Right renal pelvis (tissue), 4 donors: ENCODE measurements at regions not wholly inside any gene's neighbourhood (a gene's known extent, or its start where the extent isn't known, plus 50 kb on each side); places are given as distances from the start of the nearest gene placed in this dataset.

ENCODE experiments used
- DNase-seq, 4 donors: peaks; one replicate each; pipeline ENCODE4 v3.0.0-alpha.2; 2013; ENCODE audit warnings: low read depth in 4 of 4, low spot score in 3 of 4, missing footprints in 1 of 4

DNA sequence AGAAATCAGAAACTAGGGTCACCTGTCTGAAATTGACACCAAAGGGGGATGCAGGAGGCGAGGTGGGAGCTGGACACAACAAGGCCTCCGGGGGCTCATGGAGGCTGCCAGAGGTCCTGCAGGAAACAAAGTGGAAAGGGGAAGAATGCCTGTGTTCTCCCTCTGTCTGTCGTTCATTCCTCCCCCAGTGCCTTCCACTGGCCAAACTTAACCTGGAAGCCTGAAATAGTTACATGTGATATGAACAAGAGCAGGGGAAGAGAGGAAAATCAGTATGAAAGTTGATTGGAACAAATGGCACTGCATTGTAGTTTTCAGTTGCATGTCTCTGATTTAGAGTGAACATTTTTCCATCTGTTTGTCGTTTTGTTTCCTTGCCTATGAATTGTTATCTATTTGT, 502.0 kb upstream of the CFAP20DC start:
- no peak for DNase-seq

DNA sequence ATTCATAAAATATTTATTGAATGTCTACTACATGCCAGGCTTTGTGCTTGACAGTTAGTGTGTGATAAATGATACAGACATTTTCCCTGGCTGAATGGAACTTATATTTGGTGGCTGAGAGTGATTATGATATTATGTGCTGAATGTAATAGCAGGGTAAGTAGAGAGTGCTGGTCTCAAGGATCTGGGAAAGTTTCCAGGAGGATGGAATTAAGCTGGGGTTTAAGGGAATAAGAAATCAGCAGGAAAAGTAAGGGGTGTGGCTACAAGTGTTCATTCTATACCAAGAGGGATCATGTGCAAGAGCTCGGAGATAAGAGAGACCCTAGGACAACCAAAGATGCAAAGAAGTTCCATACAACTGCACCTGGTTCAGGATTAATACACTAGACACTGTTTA, 500.1 kb upstream of the CFAP20DC start:
- no peak for DNase-seq

DNA sequence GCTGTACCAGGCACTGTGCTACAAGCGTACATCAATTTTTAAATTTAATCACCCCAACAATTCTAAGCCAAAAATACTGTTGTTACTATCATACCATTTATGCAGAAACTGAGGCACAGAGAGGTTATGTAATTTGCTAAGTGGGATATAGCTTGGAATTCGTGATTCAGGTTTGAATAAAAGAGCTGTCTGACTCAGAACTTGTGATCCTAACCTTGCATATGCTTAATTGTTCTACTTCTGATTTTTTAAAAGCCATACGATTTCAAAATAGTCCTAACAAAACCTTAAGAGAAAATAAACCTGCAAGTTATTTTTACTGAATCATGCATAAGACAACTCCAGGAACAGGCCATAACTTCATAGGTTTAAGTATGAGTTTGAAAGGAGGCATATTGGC, 498.0 kb upstream of the CFAP20DC start:
- DNase-seq = no peak

DNA sequence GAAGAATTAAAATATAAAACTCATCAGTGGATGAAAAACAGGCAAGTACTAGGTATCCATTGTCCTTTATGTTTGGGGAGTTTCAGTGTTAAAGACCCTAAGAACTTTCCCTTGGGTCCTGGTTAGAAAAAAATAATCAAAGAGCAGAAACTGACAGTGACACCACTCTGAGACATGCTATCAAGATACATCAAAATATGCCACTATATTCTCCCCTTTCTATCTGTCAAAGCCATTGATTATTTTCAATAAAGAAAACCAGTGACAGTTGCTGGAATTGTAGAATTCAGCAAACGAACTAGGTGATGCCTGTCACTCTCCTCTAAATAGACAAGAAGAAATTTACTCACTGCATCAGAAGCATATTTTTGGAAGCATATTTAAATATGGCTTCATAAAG, 496.7 kb upstream of the CFAP20DC start:
- no peak for DNase-seq

DNA sequence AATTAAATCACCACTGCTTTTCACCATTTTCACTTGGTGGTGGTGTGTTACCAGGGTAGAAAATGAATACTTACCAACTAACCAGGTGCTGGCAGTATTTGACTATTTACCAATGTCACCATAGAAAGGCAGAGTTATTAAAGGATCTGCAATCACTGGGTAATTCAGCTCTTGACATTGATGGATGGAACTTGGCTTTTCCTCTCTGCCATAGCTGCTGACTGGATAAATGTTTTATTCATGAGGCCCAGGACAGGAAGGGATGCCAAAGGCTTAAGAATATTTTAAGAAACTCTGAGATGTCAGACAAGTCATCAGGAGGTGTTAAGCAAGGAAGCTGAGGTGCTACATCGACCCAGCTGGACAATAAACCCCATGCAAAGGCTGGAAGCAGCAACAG, 495.5 kb upstream of the CFAP20DC start:
- no peak for DNase-seq

DNA sequence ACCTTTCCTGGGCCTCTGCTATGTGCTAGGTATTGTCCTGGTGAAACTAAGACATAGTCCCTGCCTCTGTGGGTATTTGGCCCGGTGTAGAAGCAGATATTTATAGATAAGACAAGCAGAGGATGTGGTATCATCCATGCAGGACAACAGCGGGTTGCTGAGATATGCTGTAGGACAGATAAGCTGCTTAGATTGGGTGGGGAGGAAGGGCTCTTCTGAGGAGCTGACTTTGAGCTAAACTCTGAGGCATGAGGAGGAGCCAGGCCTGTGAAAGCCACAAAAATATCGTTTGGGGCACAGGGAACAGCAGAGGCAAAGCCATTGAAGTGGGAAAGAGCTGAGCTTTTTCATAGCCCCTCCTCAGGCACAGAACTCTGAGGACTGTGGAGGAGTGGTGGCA, 492.5 kb upstream of the CFAP20DC start:
- no peak for DNase-seq

DNA sequence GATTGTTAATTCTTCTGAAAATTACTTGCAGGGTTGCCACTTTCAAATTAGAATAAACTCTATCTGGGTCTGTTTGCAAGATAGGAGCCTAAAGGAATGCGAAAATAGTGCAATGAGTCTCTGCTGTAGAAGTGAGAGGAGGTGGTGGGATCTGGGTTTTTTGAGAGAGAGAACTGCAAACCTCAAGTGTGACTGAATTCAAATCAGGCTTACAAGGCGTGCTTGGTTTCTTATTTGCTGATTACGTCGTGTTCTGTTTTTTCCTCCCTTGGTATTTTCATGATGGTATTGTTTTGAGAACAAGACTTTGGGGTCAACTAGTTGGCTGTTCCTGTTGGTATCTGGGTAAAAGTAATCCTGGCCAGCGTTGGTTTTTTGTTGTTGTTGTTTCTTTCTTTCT, 490.9 kb upstream of the CFAP20DC start:
- no peak for DNase-seq

DNA sequence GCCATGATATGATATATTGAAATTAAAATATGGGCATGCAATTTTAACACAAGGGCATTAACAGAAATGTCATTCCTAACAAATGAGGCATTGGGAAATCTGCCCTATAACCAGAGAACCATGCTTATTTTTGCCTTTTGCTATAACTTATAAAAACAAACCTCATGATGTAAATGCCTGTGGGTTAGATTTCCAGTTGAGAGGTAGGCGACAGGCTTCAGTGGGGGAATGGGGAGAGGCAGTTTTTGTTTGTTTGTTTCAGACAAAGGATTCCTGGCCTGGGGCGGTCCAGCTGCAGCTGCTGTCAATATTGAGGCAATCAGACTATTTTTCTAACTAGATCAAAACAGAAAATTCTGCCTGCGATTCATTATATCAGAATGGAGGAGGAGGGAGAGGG, 490.4 kb upstream of the CFAP20DC start:
- DNase-seq = no peak

DNA sequence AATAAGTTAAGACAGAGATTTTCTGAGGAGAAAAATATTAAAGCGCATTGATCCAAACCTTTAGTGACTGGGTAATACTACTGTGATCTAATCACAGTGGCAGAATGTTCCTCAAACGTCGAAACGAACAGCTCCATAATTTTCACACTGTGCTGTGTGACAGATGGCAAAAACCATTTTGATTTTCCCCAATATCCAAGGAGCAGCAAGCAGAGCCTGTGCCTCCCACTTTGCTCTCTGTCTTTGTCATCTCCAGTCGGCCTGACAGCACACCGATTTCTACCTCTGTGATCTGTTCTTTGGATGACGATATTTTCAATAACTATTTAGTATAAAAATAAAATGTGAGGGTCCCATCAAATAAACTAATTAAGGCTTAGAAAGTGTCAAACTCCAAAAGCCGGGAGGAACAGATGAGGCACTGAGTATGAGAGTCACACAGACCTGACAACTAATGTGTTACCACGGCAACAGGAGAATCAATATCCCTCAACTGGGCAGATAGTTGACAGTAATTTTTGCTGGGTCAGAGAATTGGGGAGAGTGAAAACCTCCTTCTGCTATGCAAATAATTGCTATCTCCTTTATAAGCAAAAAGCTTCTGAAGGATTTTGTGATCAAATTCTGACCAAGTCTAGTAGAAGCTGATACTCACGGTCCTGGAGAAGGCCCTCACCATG, 489.1 kb upstream of the CFAP20DC start:
- no peak for DNase-seq

DNA sequence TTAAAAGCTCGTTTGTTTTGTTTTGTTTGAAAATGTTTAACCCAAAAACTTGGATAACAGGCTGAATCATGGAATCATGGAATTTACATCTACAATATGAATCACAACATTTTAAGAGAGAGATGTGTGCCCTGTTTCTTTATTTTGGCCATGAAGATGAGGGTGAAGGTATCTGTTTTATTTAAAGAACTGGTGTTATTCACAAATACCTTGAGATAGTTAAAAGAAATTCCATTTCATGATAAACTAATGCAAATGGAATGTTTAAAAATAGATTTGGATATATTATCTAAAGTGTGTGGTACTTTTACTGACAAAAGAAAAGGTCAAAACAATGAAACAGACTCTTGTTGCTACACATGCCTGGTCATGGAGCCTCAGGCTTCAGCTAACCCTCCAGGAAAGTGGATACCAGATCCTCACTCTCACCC, 486.0 kb upstream of the CFAP20DC start:
- DNase-seq = no peak

DNA sequence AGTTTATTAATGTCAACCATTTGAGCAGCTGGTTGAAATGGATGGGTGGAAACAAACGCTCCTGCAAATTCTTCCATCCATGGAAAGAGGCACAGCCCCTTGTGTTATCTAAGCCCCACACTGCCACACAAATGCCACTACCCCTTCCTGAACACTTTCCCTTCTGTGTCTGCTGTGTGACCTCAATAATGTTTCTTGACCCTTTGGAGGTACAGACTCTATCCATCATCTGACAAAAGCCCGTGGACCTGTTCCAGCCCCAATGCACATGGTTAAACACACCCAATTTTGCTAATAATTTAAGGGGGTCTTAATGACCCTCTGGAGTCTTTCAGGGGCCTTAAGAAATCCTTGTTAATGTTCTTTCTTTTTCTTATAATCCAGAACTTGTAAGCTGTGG, 482.2 kb upstream of the CFAP20DC start:
- DNase-seq = no peak

DNA sequence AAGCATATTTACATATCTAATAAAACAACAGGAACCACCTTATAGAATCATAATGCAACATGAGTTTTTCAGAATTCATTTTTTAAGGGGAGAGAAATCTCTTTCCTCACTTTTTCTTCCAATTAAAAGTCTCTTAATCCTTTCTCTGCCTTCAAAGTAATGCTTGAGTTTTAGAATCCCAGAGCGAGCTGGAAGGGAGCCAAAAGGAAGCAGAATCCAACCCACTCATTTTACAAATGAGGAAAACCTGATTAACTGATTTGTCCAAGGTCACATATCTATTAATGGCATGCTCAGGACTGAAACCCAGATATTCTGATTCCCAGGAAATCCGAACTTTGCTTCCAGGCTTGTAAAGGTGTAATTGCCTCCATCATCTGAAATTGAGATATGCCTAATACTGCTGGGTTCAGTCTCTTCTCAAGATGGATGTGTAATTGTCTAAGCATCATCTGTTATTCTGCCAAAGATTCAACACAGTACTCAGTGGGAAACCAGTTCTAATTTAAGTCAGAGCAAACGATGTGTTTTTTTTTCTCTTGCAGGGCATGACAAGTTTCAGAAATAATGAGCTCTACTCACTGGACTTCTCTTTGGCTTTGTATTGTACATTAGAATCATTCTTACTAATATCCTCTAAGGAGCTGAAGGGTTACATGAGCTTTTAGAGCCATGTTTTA, 481.4 kb upstream of the CFAP20DC start:
- no peak for DNase-seq

DNA sequence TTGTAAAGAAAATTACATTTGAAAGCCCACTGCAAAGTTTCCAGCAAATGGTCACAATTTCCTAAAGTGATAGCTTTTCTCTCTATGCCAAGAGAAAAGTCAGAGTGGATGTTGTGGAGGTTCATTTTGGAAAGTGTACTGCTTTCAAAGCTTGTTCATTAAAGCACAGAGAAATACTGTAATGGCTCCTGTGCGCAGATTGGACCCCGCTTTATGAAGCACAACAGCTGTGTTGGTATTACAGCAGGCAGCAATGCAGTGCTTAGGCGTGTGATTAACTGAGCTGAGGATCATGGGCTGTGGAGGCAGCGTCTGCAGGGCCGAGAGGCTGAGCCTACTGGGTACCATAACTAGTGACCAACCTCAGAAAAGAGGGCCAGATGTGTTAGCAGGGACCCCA, 478.4 kb upstream of the CFAP20DC start:
- no peak for DNase-seq

DNA sequence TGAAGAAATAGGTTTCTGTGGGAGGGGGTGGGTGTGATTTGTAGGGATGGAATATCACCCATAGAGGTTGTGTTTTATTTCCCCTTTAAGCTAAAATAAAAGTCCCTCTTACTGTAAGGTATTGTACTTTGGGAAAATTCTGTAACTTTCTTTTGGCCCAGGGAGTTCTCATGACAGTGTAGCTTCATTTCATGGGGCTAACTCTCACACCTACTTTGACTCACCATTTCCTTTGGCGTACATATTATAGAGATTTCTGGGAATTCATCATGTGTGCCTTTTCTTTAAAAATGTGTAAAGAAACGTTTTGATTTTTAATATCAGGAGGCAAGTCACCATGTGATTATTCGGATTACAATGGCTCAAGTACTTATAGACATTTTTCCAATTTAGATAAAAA, 477.7 kb upstream of the CFAP20DC start:
- DNase-seq = no peak

DNA sequence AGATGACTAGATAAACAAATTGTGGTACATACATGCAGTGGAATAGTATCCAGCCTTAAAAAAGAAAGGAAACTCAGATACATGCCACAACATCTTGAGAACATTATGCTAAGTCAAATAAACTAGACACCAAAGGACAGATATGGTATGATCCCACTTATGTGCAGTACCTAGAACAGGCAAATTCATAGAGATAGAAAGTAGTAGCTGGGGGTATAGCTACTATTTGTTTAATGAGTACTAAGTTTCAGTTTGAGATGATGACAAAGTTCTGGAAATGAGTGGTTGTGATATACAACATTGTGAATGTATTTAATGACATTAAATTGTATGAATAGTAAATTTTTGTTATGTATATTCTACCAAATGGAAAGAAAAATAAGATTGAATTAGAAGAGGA, 477.2 kb upstream of the CFAP20DC start:
- DNase-seq = no peak

DNA sequence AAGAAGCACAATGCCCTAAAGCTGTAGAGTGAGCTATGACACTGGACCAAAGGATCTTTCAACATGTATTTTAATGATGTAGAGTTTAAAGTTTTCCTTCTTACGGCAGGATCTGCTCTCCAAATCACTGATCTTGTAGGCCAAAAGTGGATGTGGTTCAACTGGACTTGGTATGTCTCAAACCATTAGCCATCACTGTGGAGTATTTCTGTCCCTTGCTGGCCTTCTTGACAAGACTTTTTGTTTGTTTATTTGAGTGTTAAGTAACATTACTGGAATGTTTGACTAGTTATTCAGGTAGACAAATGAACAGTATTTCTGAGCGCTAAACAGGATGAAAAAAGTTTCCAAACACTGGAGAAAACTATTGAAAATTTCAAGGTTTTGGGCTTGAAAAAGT, 472.7 kb upstream of the CFAP20DC start:
- DNase-seq = no peak

DNA sequence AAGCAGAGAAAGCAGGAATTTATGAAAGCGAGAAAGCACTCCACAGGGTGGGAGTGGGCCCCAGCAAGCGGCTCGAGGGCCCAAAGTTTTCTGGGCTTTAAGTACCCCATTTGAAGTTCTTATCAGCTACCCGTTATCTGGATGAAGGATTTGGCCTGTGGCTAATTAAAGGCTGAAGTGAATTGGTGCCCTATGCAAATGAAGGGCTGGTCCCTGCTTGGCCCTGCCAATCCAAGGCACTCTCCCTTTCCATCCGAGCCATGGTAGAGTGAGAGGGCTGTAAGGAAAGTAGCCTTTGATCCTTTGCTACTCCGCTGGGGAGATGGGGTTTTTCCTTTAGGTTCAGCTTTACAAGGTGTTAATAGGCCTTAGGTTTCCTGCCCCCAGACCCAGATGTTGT, 469.3 kb upstream of the CFAP20DC start:
- no peak for DNase-seq

DNA sequence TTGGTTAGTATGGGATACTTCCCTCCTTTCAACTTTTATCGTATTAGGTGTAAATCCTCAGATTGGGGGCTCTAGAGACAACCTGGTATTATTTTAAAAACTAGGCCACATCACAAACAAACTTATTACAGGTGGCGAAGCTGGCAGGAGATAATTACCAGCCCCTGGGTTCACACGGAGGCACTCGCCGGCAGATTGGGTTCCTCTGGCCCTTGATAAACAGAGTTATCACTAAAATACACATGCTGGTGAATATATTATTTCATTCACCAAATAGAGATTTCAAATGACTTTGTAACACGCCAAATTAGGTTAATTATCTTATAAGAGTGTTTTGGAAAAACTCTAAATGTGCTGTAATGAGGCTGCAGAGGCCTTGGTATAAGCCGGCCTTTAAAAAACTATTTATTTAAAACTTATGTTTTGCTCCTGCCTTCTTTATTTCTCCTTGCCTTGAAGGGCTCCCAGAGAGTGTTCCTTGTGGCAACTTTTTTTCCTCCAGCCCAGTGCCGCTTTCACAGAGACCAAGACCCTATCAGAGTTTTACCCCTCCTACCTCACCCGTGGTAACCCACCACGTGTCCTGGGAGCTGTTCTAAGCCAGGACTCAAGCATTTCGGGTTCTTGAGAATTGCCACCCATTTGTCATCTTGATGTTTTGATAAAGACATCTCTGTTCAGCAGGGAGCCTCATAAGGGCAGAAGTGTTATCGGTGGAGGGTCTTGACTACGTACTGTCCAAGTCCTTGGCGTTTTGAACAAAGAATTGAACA, 468.6 kb upstream of the CFAP20DC start:
- DNase-seq = no peak

DNA sequence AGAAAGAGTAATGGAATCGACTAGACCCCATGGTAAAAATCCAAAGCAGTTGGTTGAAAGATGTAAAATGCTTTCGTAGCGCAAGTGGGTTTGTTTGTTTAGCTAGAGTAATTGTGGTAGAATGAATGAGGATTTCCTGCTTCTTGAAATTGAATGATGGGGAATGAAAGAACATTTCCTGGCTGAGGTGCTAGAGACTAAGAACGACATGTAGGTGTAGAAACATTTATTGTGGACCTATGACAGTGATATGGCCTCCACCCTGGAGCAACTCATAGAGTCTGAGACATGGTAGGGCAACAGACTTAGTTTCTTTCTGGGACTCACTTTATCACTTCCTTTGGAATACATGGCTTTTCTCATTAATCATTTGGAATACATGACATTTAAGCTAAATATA, 467.6 kb upstream of the CFAP20DC start:
- DNase-seq = no peak

DNA sequence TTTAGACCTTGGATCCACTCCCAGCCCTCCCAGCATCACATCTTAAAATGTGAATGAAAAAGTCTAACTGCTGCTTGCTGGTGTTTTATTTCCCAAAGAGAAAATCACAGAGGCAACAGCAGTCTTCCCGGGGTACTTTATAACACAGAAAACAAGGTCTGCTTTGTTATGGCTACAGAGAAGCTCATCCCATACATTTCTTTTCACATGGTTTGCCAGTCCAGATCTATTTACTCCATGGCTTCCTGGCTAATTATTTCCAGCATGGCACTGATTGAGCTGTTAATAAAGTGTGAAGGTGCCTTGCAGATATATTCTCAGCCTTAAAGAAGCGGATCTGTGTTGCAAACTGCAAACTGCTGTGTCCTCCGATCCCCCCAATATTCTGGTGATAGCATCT, 466.1 kb upstream of the CFAP20DC start:
- no peak for DNase-seq

DNA sequence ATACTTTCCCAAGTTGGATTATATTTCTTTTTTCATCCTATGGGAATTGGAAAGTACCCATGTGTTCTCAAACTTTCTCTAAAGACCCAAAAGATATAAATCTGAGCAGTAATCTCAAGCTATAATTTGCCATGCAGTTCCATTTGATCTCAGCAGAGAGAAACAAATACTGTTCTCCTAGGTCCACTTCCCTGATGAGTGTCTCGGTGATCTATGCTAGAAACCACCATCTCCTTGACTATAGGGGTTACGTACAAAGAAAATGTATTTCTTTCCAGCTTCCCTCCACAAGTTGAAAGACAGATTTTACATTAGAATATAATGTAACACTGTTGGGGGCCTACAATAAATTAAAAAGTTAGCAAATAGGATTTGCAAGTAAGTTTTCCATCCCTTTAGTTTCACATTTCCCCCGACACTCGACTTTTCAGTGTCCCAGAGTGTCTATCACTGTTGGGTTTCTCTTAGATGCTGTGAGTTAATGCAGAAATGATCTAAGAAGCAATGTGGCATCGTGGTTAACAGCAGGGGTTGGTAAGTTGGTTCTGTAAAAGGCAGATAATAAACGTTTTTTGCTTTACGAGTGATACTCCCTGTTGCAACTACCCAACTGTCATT, 465.1 kb upstream of the CFAP20DC start:
- DNase-seq = no peak

DNA sequence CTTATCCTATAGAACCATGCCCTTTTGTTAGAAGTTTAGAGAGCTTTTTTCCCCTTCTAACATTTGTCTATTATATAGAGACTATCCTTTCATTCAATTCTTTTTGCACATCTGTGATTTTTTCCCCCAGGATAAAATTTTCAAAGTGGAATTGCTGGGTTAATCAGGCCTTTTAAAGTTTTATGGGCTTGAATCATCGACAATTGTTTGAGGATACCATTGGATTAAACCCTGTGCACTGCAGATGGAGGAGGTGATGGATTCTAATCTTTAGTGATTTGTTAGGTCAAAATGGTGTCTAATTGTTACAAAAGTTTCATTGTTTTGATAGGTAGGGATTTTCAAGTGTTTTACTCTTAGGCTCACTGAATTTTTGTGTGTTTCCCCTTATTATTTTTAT, 463.7 kb upstream of the CFAP20DC start:
- DNase-seq = no peak
